Jurkat, Clone E6-1 (cell line): ENCODE measurements at regions not wholly inside any gene's neighbourhood (a gene's known extent, or its start where the extent isn't known, plus 50 kb on each side); places are given as distances from the start of the nearest gene placed in this dataset.

Source experiments
- DNase-seq: peaks from one replicate; pipeline ENCODE4 v3.0.0-alpha.2; 2011; ENCODE audit warnings: low read depth, low spot score
- H3K4me3 ChIP-seq: 2 replicates; pipeline ENCODE4 v1.5.1; 2011; ENCODE audit warnings: mild to moderate bottlenecking, low read length, control low read depth, moderate library complexity

GRCh38 chr5:38207343-38207742 lies 51.0 kb upstream of the EGFLAM start:
- no peak for DNase-seq
- no peak overlapping the region for H3K4me3 ChIP-seq

GRCh38 chr5:38202741-38203140 lies 55.6 kb upstream of the EGFLAM start:
- H3K4me3 ChIP-seq = no peak overlapping the region
- DNase-seq = no peak

DNA sequence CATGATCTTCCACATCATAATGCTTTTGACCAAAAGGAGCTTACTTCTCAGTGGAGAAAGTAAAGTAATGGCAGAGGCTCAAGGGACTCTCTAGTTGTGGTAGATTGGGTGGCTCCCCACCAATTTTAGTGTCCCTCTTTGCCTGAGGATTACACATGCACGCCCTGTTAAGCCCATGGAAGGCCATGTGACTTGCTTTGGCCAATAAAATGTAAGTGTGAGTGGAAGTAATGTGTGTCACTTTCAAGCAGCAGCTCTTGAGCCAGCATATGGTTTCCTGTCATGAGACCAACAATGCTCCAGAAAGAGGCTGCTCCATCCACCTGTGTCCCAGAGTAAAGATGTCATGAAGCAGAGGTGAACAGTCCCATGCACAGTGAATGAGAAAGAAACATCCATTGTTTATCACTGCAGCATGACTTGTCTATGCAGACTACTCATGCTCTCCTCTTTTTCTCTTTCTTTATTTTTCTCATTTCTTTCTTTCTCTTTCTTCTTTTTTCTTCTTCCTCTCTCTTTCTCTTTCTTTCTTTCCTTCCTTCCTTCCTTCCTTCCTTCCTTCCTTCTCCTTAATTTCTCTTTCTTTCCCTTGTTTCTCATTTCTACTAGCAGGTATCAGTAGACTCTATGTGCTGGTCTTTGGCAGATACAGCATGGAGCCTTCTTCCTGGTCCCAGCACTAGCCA lies 57.3 kb upstream of the EGFLAM start:
- no peak overlapping the region for H3K4me3 ChIP-seq
- no peak for DNase-seq

GRCh38 chr5:38197118-38197517 lies 61.2 kb upstream of the EGFLAM start:
- DNase-seq = no peak
- H3K4me3 ChIP-seq = no peak overlapping the region

- H3K4me3 ChIP-seq = no peak overlapping the region
- peak; percentile 65 for DNase-seq
Measured at GRCh38 chr5:38193015-38193581, 65.3 kb upstream of the EGFLAM start.

GRCh38 chr5:38191693-38192092 lies 66.7 kb upstream of the EGFLAM start:
- H3K4me3 ChIP-seq = no peak overlapping the region
- no peak for DNase-seq

GRCh38 chr5:38190111-38190510 lies 68.2 kb upstream of the EGFLAM start:
- DNase-seq = no peak
- H3K4me3 ChIP-seq = no peak overlapping the region

DNA sequence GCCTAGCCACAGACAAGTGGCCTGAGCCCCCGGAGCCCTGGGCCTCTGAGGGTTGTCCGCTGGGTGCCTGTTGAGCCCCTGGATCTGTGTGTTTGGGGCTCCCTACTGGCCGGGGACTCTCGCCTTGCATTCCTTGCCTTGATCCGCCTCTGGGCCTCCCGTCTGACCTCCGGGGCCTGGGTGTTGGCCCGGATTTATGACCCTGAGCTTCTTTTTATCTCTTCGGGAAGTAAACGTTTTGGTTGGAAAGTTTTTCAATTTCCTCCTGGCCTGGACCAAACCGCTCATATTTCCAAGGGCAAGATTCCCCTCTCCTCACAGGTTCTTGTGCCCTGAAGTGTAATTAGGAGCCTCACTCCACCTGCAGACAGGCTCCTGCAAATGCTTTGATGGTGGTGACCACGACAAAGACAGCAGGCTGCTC lies 69.3 kb upstream of the EGFLAM start:
- DNase-seq = no peak
- no peak overlapping the region for H3K4me3 ChIP-seq

DNA sequence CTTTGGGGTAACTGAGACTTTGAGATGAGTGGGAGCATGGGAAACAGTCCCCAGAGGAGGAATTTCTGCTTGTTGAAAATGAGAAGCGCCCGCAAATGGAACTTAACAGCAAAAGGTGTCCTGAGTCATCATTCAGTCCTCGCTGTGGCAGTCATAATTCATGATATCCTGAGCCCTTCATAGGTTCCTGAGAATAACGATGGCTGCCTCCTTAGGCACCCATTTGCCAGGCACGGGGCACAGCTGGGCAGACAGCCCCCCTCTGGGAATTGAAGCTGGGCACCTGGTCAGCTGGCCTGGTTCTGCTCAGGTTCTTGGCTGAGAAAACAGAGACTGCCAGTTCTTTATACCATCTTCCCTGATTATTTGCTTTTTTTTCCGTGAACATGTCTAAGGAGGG lies 69.8 kb upstream of the EGFLAM start:
- H3K4me3 ChIP-seq = no peak overlapping the region
- DNase-seq = no peak

DNA sequence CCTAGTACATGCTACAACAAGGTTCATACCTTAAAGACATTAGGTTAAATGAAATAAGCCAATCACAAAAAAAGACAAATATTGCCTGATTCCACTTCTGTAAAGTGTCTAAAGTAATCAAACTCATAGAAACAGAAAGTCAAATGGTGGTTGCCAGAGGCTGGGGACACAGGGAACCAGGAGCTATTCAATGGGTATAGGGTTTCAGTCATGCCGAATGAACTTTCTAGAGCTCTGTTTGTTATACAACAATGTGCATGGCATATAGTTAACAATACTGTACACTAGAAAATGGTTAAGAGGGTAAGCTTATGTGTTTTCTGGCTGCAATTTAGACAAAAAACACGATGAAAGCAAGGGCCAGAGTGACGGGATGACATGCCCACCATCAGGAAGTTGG lies 70.8 kb upstream of the EGFLAM start:
- no peak for DNase-seq
- no peak overlapping the region for H3K4me3 ChIP-seq

DNA sequence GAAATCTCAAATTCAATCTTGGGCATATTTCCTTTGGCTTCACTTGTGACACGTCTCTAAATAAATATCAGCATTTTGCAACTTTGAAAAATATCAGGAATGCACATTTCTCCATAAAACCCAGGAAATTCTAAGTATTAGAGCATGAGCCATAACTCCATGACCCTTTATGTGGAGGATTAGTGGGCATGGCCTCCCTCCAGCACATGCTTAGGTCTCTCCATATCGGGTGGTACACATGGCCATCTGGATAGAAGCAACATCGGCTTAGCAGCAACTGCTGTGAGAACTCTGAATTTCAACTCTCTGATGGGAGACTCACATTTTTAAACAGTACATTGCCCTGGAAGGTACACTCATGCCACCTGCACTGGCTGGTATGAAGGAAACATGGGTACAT lies 73.7 kb upstream of the EGFLAM start:
- no peak overlapping the region for H3K4me3 ChIP-seq
- DNase-seq = no peak

- DNase-seq = no peak
- H3K4me3 ChIP-seq = no peak overlapping the region
Measured at GRCh38 chr5:38182991-38183390, 75.4 kb upstream of the EGFLAM start.

- no peak for DNase-seq
- no peak overlapping the region for H3K4me3 ChIP-seq
Measured at GRCh38 chr5:38168029-38168428, 90.3 kb upstream of the EGFLAM start.

- no peak overlapping the region for H3K4me3 ChIP-seq
- DNase-seq = no peak
Measured at GRCh38 chr5:38167562-38167996, 90.8 kb upstream of the EGFLAM start.

GRCh38 chr5:38166832-38167231 lies 91.5 kb upstream of the EGFLAM start:
- H3K4me3 ChIP-seq = no peak overlapping the region
- no peak for DNase-seq

GRCh38 chr5:38165435-38165834 lies 92.9 kb upstream of the EGFLAM start:
- no peak overlapping the region for H3K4me3 ChIP-seq
- no peak for DNase-seq

DNA sequence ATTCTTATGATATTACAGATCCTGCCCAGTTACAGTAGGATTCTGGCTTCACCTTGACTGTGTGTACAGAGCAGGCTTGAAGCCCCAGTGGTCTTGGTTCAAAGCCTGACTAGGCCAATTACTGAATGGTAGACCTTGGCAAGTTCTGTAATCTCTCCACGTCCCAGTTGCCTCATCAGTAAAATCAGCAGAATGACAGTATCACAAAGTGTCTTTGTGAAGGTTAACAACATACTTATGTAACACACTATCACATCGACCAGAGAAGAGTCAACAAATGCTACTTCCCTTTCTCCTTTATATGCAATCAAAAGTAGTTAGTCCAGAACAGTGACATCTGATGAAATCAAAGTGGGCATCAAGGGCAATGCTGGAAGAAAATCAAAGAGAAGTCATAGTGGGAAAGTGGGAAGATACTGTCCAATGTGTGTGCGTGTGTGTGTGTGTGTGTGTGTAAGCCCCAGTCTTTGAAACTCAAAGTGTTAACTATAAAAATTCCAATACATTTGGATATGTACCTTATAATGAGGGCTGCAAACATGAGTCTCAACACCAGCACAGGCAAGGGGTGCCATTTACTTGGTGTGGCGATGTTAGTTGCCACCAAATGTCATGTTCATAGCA lies 93.5 kb upstream of the EGFLAM start:
- DNase-seq = no peak
- H3K4me3 ChIP-seq = no peak overlapping the region

- DNase-seq = no peak
- H3K4me3 ChIP-seq = no peak overlapping the region
Measured at GRCh38 chr5:38163636-38164237, 94.6 kb upstream of the EGFLAM start.

GRCh38 chr5:38162625-38163024 lies 95.7 kb upstream of the EGFLAM start:
- no peak overlapping the region for H3K4me3 ChIP-seq
- no peak for DNase-seq

DNA sequence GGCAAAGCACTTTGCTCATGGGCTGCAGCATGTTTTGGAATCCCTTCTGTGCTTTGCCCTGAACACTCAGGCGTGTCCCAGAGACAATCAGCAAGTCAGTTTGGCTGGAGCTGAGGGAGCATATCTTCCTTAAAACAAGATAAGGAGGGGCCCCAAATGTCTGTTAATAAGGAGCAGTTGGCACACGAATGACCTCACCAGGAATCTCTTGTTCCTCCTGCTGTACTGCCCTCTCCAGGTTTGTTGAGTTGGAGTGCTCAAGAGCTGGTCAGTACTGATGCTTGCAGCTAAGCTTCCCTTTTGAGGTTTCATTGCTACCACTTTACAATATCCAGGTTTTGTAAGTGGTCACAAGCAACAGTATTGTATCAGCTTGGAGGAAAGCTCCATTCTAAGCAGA lies 101.3 kb upstream of the EGFLAM start:
- DNase-seq = no peak
- H3K4me3 ChIP-seq = no peak overlapping the region
